Chondrocyte (in vitro differentiated cells): ENCODE measurements at regions not wholly inside any gene's neighbourhood (a gene's known extent, or its start where the extent isn't known, plus 50 kb on each side); places are given as distances from the start of the nearest gene placed in this dataset.
"Not testable (repeated sequence)": the region's sequence is repeated elsewhere in the genome, so short reads cannot be mapped to it uniquely, and the experiment has no call there.

Experiments
- DNase-seq: peaks from one replicate; pipeline ENCODE4 v3.0.0; 2021; ENCODE audit warnings: mixed read lengths, low spot score
- H3K27ac Mint-ChIP-seq: one replicate; pipeline ENCODE4 v1.8.0; 2021; ENCODE audit warnings: mild to moderate bottlenecking, moderate library complexity, mixed read lengths; ENCODE audit not compliant: unreplicated experiment
- H3K27me3 Mint-ChIP-seq: 2 replicates; pipeline ENCODE4 v1.8.0; 2021; ENCODE audit warnings: low read depth, mixed read lengths
- H3K36me3 Mint-ChIP-seq: 2 replicates; pipeline ENCODE4 v1.8.0; 2021; ENCODE audit warnings: low read depth, mixed read lengths
- H3K4me1 Mint-ChIP-seq: 2 replicates; pipeline ENCODE4 v1.8.0; 2021; ENCODE audit warnings: low read depth, mild to moderate bottlenecking, mixed read lengths
- H3K4me3 Mint-ChIP-seq: one replicate; pipeline ENCODE4 v1.8.0; 2021; ENCODE audit warnings: mild to moderate bottlenecking, moderate library complexity, mixed read lengths; ENCODE audit not compliant: unreplicated experiment
- H3K9me3 Mint-ChIP-seq: 2 replicates; pipeline ENCODE4 v1.8.0; 2021; ENCODE audit warnings: low read depth, mixed read lengths
- CTCF ChIP-seq: fragments of 200-600 bp; sonication (generic); IDR thresholded peaks from 2 replicates; pipeline ENCODE4 v1.5.0; 2021; ENCODE audit warnings: antibody characterized with exemption, mild to moderate bottlenecking, moderate library complexity

GRCh38 chr3:156050918-156051317 lies 69.5 kb upstream of the KCNAB1 start:
- Mint-ChIP-seq H3K9me3 (peaks cover 5% of the 10 kb centered on the region), H3K27ac (no peak overlapping the region), H3K4me3 (no peak overlapping the region), H3K27me3 (no peaks in the 10 kb centered on the region), H3K4me1 (peaks cover under 1% of the 10 kb centered on the region), H3K36me3 (peaks cover 2% of the 10 kb centered on the region)
- DNase-seq: no peak
- no peak for TF ChIP-seq CTCF

GRCh38 chr3:156051651-156052050 lies 68.7 kb upstream of the KCNAB1 start:
- no peak overlapping the region for H3K27ac Mint-ChIP-seq
- no peak for DNase-seq
- H3K9me3 Mint-ChIP-seq: peaks cover 5% of the 10 kb centered on the region
- no peaks in the 10 kb centered on the region for H3K27me3 Mint-ChIP-seq
- no peaks in the 10 kb centered on the region for H3K4me1 Mint-ChIP-seq
- TF ChIP-seq CTCF: no peak
- H3K36me3 Mint-ChIP-seq: peaks cover 2% of the 10 kb centered on the region
- H3K4me3 Mint-ChIP-seq: no peak overlapping the region

GRCh38 chr3:156052115-156052514 lies 68.3 kb upstream of the KCNAB1 start:
- no peak for DNase-seq
- peaks cover 2% of the 10 kb centered on the region for H3K36me3 Mint-ChIP-seq
- no peak overlapping the region for H3K27ac Mint-ChIP-seq
- H3K4me3 Mint-ChIP-seq: no peak overlapping the region
- H3K9me3 Mint-ChIP-seq: peaks cover 5% of the 10 kb centered on the region
- H3K27me3 Mint-ChIP-seq: no peaks in the 10 kb centered on the region
- TF ChIP-seq CTCF: no peak
- no peaks in the 10 kb centered on the region for H3K4me1 Mint-ChIP-seq

GRCh38 chr3:156059950-156060501 lies 60.4 kb upstream of the KCNAB1 start:
- H3K27me3 Mint-ChIP-seq: peaks cover 2% of the 10 kb centered on the region
- H3K4me1 Mint-ChIP-seq: no peaks in the 10 kb centered on the region
- H3K4me3 Mint-ChIP-seq: no peak overlapping the region

GRCh38 chr3:156068151-156068550 lies 52.2 kb upstream of the KCNAB1 start:
- not testable (repeated sequence) for H3K27ac Mint-ChIP-seq, H3K4me3 Mint-ChIP-seq, H3K4me1 Mint-ChIP-seq, H3K36me3 Mint-ChIP-seq, DNase-seq
- peaks cover 11% of the 10 kb centered on the region for H3K9me3 Mint-ChIP-seq
- H3K27me3 Mint-ChIP-seq: peaks cover 12% of the 10 kb centered on the region

More at GRCh38 chr3:156059950-156060501, 60.4 kb upstream of the KCNAB1 start:
- no peak for DNase-seq
- Mint-ChIP-seq H3K27ac (no peak overlapping the region), H3K36me3 (no peaks in the 10 kb centered on the region), H3K9me3 (peaks cover 5% of the 10 kb centered on the region)
- no peak for TF ChIP-seq CTCF

GRCh38 chr3:156070028-156070427 lies 50.4 kb upstream of the KCNAB1 start:
- TF ChIP-seq CTCF: no peak
- Mint-ChIP-seq H3K36me3 (peaks cover 6% of the 10 kb centered on the region), H3K27me3 (peaks cover 10% of the 10 kb centered on the region), H3K27ac (no peak overlapping the region), H3K4me1 (no peaks in the 10 kb centered on the region), H3K4me3 (no peak overlapping the region), H3K9me3 (peaks cover 11% of the 10 kb centered on the region)
- DNase-seq: no peak
